MM.1S (cell line): ENCODE measurements at regions not wholly inside any gene's neighbourhood (a gene's known extent, or its start where the extent isn't known, plus 50 kb on each side); places are given as distances from the start of the nearest gene placed in this dataset.

Experiments used
- EZH2 ChIP-seq: fragments of 300-600 bp; sonication (generic); optimal IDR thresholded peaks from 2 replicates; pipeline ENCODE3; 2017; ENCODE audit warnings: low read depth, mild to moderate bottlenecking, antibody characterized with exemption, low read length, mixed read lengths
- TF ChIP-seq, protein P1 (sequence below): fragments of 300-600 bp; sonication (generic); IDR thresholded peaks from 2 replicates; pipeline ENCODE4 v1.5.1; 2016; ENCODE audit warnings: antibody characterized with exemption, low read length, mixed read lengths

DNA sequence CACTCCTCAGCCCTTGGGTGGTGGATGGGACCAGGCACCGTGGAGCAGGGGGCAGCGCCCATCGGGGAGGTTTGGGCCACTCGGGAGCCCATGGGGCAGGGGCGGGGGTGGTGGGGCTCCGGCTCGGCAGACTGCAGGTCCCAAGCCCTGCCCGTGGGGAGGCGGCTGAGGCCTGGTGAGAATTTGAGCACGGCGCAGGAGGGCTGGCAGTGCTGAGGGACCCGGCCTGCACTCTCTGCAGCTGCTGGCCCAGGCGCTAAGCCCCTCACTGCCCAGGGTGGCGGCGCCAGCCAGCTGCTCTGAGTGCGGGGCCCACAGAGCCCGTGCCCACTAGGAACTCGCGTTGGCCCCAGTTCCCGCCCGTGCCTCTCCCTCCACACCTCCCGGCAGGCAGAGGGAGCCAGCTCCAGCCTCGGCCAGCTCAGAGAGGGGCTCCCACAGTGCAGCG is 182.1 kb upstream of the OPRM1 start:
- TF ChIP-seq, protein P1, sequence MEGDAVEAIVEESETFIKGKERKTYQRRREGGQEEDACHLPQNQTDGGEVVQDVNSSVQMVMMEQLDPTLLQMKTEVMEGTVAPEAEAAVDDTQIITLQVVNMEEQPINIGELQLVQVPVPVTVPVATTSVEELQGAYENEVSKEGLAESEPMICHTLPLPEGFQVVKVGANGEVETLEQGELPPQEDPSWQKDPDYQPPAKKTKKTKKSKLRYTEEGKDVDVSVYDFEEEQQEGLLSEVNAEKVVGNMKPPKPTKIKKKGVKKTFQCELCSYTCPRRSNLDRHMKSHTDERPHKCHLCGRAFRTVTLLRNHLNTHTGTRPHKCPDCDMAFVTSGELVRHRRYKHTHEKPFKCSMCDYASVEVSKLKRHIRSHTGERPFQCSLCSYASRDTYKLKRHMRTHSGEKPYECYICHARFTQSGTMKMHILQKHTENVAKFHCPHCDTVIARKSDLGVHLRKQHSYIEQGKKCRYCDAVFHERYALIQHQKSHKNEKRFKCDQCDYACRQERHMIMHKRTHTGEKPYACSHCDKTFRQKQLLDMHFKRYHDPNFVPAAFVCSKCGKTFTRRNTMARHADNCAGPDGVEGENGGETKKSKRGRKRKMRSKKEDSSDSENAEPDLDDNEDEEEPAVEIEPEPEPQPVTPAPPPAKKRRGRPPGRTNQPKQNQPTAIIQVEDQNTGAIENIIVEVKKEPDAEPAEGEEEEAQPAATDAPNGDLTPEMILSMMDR: no peak
- TF ChIP-seq EZH2: no peak
